Gastroesophageal sphincter (tissue), 3 donors: ENCODE measurements at regions not wholly inside any gene's neighbourhood (a gene's known extent, or its start where the extent isn't known, plus 50 kb on each side); places are given as distances from the start of the nearest gene placed in this dataset.

Experiments used
- CTCF ChIP-seq, 4 experiments: fragments of 200-600 bp in 2 of 4; fragments of 450-650 bp in 2 of 4; sonication (generic) in 1 of 4; IDR thresholded peaks; one replicate each; pipeline ENCODE4 v1.5.1; 2017 to 2019; ENCODE audit warnings: antibody characterized with exemption in 4 of 4, mild to moderate bottlenecking in 2 of 4, moderate library complexity in 2 of 4
- EP300 ChIP-seq: sonication (generic); formaldehyde crosslinking; IDR thresholded peaks from one replicate; pipeline ENCODE4 v1.6.1; 2017; ENCODE audit warnings: antibody characterized with exemption, mild to moderate bottlenecking
- POLR2A ChIP-seq, 2 donors: fragments of 450-650 bp; IDR thresholded peaks; one replicate each; pipeline ENCODE4 v1.6.1; 2017; ENCODE audit warnings: antibody characterized with exemption in 2 of 2, mild to moderate bottlenecking in 2 of 2, moderate library complexity in 1 of 2

DNA sequence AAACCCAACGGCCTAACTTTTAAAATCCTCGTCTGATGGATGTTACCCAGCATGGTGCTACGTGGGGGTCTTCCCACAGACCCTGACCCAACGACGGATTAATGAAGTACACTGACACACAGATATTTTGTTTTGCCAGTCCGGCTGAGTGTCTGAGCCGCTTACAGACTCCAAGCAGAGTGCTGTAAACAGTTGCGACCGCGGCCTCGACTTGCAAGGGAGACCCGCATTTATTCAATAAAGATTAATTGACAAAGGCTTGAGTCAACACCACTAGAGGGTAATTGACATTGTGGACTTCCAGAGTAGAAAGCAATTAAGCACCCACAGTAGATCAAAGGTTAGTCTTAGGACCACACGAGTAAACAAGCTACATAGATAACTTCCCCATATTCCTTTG is 1042.4 kb downstream of the AACS start:
- no peak for TF ChIP-seq CTCF (IDR thresholded peaks at IDR 0.05)
- no peak for TF ChIP-seq POLR2A (IDR thresholded peaks at IDR 0.05)
- TF ChIP-seq EP300: no peak
